ENCODE measurements at regions not wholly inside any gene's neighbourhood (a gene's known extent, or its start where the extent isn't known, plus 50 kb on each side); places are given as distances from the start of the nearest gene placed in this dataset.

- TF ChIP-seq YY1 (IDR thresholded peaks at IDR 0.05) (no peak), ZBTB33 (IDR thresholded peaks at IDR 0.05) (no peak), GABPA (IDR thresholded peaks at IDR 0.05 in 1 of 2, conservative IDR thresholded peaks at IDR 0.05 in 1 of 2) (no peak), MAX (IDR thresholded peaks at IDR 0.05) (no peak), TAF1 (conservative IDR thresholded peaks at IDR 0.05) (no peak), ATF3 (IDR thresholded peaks at IDR 0.05) (no peak), CTCF (IDR thresholded peaks at IDR 0.05; ENCODE audit: low read depth, low read length, missing input control) (no peak), EGR1 (IDR thresholded peaks at IDR 0.05; ENCODE audit: low read depth in 2 of 2) (no peak), RAD21 (IDR thresholded peaks at IDR 0.05) (no peak)
- peaks cover 0 to 3% (median under 1%) of the 10 kb centered on the region in 4 donors for H3K27me3 ChIP-seq (ENCODE audit: control insufficient read depth in 4 of 4, insufficient read depth in 4 of 4, low read length in 3 of 4)
- H3K9ac ChIP-seq (ENCODE audit: low read depth in 1 of 2, low read length in 2 of 2): no peak overlapping the region
- H3K9me3 ChIP-seq (ENCODE audit: control insufficient read depth in 4 of 4, low read length in 3 of 4): no peaks in the 10 kb centered on the region
- 72% methylated on average over 2 of the region's 2 CpGs for WGBS
- H3K36me3 ChIP-seq (ENCODE audit: control insufficient read depth in 4 of 4, insufficient read depth in 3 of 4, low read depth in 1 of 4, low read length in 3 of 4): no peaks in the 10 kb centered on the region
- H3K4me1 ChIP-seq (ENCODE audit: control insufficient read depth in 4 of 4, insufficient read depth in 4 of 4, low read length in 3 of 4): no peaks in the 10 kb centered on the region
- H3K27ac ChIP-seq (ENCODE audit: low read depth in 1 of 2, low read length in 2 of 2): no peak overlapping the region
- DNase-seq (ENCODE audit: low spot score): no peak
- no peak overlapping the region for H3K4me3 ChIP-seq (ENCODE audit: low read depth in 1 of 3, low read length in 3 of 3)
These were observed 109.6 kb upstream of the CXCL14 start for GRCh38 chr5:135688385-135688784.

GRCh38 chr5:135683189-135683588 is 104.4 kb upstream of the CXCL14 start:
- Histone ChIP-seq H3K27me3 (ENCODE audit: control insufficient read depth in 4 of 4, insufficient read depth in 4 of 4, low read length in 3 of 4) (peaks cover 0 to 4% (median under 1%) of the 10 kb centered on the region in 4 donors), H3K4me1 (ENCODE audit: control insufficient read depth in 4 of 4, insufficient read depth in 4 of 4, low read length in 3 of 4) (no peaks in the 10 kb centered on the region), H3K27ac (ENCODE audit: low read depth in 1 of 2, low read length in 2 of 2) (no peak overlapping the region), H3K36me3 (ENCODE audit: control insufficient read depth in 4 of 4, insufficient read depth in 3 of 4, low read depth in 1 of 4, low read length in 3 of 4) (no peaks in the 10 kb centered on the region), H3K9ac (ENCODE audit: low read depth in 1 of 2, low read length in 2 of 2) (no peak overlapping the region), H3K9me3 (ENCODE audit: control insufficient read depth in 4 of 4, low read length in 3 of 4) (peaks cover 0 to 9% (median 6%) of the 10 kb centered on the region in 4 donors), H3K4me3 (ENCODE audit: low read depth in 1 of 3, low read length in 3 of 3) (no peak overlapping the region)
- no peak for TF ChIP-seq ATF3 (IDR thresholded peaks at IDR 0.05)
- no peak for TF ChIP-seq REST (IDR thresholded peaks at IDR 0.05)
- TF ChIP-seq RAD21 (IDR thresholded peaks at IDR 0.05): no peak
- TF ChIP-seq FOXA2 (IDR thresholded peaks at IDR 0.05): no peak
- no peak for TF ChIP-seq NR2F2 (IDR thresholded peaks at IDR 0.05)
- no peak for TF ChIP-seq SP1 (IDR thresholded peaks at IDR 0.05)
- no peak for TF ChIP-seq EGR1 (IDR thresholded peaks at IDR 0.05; ENCODE audit: low read depth in 2 of 2)
- TF ChIP-seq CTCF (IDR thresholded peaks at IDR 0.05; ENCODE audit: low read depth, low read length, missing input control): no peak
- TF ChIP-seq MAX (IDR thresholded peaks at IDR 0.05): no peak
- TF ChIP-seq HNF4A (conservative IDR thresholded peaks at IDR 0.05): no peak
- no peak for TF ChIP-seq RXRA (IDR thresholded peaks at IDR 0.05)
- TF ChIP-seq JUND (IDR thresholded peaks at IDR 0.05): no peak
- TF ChIP-seq FOXA1 (IDR thresholded peaks at IDR 0.05): no peak
- no peak for TF ChIP-seq YY1 (IDR thresholded peaks at IDR 0.05)
- no peak for TF ChIP-seq TAF1 (conservative IDR thresholded peaks at IDR 0.05)
- TF ChIP-seq GABPA (IDR thresholded peaks at IDR 0.05 in 1 of 2, conservative IDR thresholded peaks at IDR 0.05 in 1 of 2): no peak
- no peak for TF ChIP-seq HNF4G (IDR thresholded peaks at IDR 0.05)
- no peak for TF ChIP-seq ZBTB33 (IDR thresholded peaks at IDR 0.05)
- DNase-seq (ENCODE audit: low spot score): no peak

All from liver (tissue), 8 donors.